ENCODE measurements at regions not wholly inside any gene's neighbourhood (a gene's known extent, or its start where the extent isn't known, plus 50 kb on each side); places are given as distances from the start of the nearest gene placed in this dataset.

DNA sequence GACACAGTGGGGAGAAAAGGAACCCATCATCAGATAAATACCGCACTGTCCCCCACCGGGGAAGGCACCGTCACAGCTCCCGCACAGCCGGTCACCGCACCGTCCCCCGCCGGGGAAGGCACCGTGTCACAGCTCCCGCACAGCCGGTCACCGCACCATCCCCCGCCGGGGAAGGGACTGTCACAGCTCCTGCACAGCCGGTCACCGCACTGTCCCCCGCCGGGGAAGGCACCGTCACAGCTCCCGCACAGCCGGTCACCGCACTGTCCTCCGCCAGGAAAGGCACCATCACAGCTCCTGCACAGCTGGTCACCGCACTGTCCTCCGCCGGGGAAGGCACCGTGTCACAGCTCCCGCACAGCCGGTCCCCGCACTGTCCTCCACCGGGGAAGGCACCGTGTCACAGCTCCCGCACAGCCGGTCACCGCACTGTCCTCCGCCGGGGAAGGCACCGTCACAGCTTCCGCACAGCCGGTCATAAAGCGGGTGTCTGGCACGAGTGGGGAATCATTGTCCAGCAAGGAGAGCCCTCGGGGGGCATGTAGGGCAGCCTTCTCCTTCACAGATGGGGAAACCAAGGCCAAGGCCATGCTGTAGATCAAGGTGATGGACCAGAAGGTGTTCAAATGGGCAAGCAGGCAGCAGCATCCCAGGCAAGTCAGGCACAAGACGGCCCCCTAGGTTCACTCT, 280.1 kb downstream of the NPHP4 start:
- TF ChIP-seq, protein P1, sequence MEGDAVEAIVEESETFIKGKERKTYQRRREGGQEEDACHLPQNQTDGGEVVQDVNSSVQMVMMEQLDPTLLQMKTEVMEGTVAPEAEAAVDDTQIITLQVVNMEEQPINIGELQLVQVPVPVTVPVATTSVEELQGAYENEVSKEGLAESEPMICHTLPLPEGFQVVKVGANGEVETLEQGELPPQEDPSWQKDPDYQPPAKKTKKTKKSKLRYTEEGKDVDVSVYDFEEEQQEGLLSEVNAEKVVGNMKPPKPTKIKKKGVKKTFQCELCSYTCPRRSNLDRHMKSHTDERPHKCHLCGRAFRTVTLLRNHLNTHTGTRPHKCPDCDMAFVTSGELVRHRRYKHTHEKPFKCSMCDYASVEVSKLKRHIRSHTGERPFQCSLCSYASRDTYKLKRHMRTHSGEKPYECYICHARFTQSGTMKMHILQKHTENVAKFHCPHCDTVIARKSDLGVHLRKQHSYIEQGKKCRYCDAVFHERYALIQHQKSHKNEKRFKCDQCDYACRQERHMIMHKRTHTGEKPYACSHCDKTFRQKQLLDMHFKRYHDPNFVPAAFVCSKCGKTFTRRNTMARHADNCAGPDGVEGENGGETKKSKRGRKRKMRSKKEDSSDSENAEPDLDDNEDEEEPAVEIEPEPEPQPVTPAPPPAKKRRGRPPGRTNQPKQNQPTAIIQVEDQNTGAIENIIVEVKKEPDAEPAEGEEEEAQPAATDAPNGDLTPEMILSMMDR (IDR thresholded peaks at IDR 0.05; ENCODE audit: poor library complexity, severe bottlenecking) = no peak
- TF ChIP-seq EP300 (conservative IDR thresholded peaks at IDR 0.05; ENCODE audit: poor library complexity, severe bottlenecking) (no peak), TAF1 (IDR thresholded peaks at IDR 0.05; ENCODE audit: low read depth) (no peak), EZH2 (IDR thresholded peaks at IDR 0.05; ENCODE audit: borderline replicate concordance, insufficient read depth, low read length, poor library complexity, severe bottlenecking) (no peak), POLR2AphosphoS5 (IDR thresholded peaks at IDR 0.05) (no peak)
- TF ChIP-seq, protein P2, sequence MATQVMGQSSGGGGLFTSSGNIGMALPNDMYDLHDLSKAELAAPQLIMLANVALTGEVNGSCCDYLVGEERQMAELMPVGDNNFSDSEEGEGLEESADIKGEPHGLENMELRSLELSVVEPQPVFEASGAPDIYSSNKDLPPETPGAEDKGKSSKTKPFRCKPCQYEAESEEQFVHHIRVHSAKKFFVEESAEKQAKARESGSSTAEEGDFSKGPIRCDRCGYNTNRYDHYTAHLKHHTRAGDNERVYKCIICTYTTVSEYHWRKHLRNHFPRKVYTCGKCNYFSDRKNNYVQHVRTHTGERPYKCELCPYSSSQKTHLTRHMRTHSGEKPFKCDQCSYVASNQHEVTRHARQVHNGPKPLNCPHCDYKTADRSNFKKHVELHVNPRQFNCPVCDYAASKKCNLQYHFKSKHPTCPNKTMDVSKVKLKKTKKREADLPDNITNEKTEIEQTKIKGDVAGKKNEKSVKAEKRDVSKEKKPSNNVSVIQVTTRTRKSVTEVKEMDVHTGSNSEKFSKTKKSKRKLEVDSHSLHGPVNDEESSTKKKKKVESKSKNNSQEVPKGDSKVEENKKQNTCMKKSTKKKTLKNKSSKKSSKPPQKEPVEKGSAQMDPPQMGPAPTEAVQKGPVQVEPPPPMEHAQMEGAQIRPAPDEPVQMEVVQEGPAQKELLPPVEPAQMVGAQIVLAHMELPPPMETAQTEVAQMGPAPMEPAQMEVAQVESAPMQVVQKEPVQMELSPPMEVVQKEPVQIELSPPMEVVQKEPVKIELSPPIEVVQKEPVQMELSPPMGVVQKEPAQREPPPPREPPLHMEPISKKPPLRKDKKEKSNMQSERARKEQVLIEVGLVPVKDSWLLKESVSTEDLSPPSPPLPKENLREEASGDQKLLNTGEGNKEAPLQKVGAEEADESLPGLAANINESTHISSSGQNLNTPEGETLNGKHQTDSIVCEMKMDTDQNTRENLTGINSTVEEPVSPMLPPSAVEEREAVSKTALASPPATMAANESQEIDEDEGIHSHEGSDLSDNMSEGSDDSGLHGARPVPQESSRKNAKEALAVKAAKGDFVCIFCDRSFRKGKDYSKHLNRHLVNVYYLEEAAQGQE (IDR thresholded peaks at IDR 0.05; ENCODE audit: borderline replicate concordance) = no peak
